Suprapubic skin (tissue), 3 donors: ENCODE measurements at regions not wholly inside any gene's neighbourhood (a gene's known extent, or its start where the extent isn't known, plus 50 kb on each side); places are given as distances from the start of the nearest gene placed in this dataset.
"Not testable (repeated sequence)": the region's sequence is repeated elsewhere in the genome, so short reads cannot be mapped to it uniquely, and the experiment has no call there.

Source experiments
- POLR2A ChIP-seq, 2 donors: fragments of 450-650 bp; IDR thresholded peaks; one replicate each; pipeline ENCODE4 v1.6.1; 2017; ENCODE audit warnings: antibody characterized with exemption in 2 of 2, mild to moderate bottlenecking in 2 of 2, moderate library complexity in 2 of 2
- TF ChIP-seq, protein P1 (sequence below), 2 donors: fragments of 200-600 bp in 1 of 2; fragments of 450-650 bp in 1 of 2; sonication (generic) in 1 of 2; IDR thresholded peaks; one replicate each; pipeline ENCODE4 v1.5.1; 2016 to 2019; ENCODE audit warnings: antibody characterized with exemption in 2 of 2, mild to moderate bottlenecking in 1 of 2, moderate library complexity in 1 of 2

DNA sequence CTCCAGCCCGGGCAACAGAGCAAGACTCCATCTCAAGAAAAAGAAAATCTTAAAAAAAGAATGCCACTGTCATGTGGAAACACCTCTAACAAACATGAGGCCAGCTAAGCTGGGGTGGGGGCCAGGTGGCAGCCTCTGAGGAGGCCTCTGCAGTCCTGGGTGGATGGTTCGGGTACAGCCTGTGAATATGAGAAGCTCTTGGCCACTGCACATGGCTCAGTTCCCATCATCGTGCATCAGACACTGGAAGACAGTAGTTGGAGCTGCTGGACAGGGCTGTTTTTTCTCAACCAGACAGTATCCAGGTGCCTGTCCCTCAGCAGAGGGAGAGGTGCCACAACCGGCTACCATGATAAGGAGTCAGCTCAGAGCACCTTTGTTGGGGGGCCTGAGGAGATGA, 67.9 kb upstream of the PLGLB2 start:
- TF ChIP-seq POLR2A (IDR thresholded peaks at IDR 0.05), result not testable (repeated sequence)
- TF ChIP-seq, protein P1, sequence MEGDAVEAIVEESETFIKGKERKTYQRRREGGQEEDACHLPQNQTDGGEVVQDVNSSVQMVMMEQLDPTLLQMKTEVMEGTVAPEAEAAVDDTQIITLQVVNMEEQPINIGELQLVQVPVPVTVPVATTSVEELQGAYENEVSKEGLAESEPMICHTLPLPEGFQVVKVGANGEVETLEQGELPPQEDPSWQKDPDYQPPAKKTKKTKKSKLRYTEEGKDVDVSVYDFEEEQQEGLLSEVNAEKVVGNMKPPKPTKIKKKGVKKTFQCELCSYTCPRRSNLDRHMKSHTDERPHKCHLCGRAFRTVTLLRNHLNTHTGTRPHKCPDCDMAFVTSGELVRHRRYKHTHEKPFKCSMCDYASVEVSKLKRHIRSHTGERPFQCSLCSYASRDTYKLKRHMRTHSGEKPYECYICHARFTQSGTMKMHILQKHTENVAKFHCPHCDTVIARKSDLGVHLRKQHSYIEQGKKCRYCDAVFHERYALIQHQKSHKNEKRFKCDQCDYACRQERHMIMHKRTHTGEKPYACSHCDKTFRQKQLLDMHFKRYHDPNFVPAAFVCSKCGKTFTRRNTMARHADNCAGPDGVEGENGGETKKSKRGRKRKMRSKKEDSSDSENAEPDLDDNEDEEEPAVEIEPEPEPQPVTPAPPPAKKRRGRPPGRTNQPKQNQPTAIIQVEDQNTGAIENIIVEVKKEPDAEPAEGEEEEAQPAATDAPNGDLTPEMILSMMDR (IDR thresholded peaks at IDR 0.05), result not testable (repeated sequence)
